Stimulated activated CD8-positive, alpha-beta memory T cell treated with anti-CD3 and anti-CD28 coated beads, Interleukin-12 subunit alpha, Interleukin-12 subunit beta, amount 100 ng/mL, for 4 hours (primary cell): ENCODE measurements at regions not wholly inside any gene's neighbourhood (a gene's known extent, or its start where the extent isn't known, plus 50 kb on each side); places are given as distances from the start of the nearest gene placed in this dataset.
"Not testable (repeated sequence)": the region's sequence is repeated elsewhere in the genome, so short reads cannot be mapped to it uniquely, and the experiment has no call there.

ENCODE experiments used
- DNase-seq: peaks from one replicate; pipeline ENCODE4 v3.0.0-alpha.2; 2020; ENCODE audit warnings: low read depth

- DNase-seq: no peak
These were observed 330.3 kb upstream of the THBS1 start for GRCh38 chr15:39250460-39251186.

GRCh38 chr15:39251413-39252133, 329.3 kb upstream of the THBS1 start:
- no peak for DNase-seq

GRCh38 chr15:39252134-39252470, 328.8 kb upstream of the THBS1 start:
- no peak for DNase-seq

GRCh38 chr15:39253552-39253951, 327.3 kb upstream of the THBS1 start:
- DNase-seq: no peak

GRCh38 chr15:39254181-39254580, 326.7 kb upstream of the THBS1 start:
- DNase-seq: no peak

- DNase-seq: no peak
These were observed 325.1 kb upstream of the THBS1 start for GRCh38 chr15:39255760-39256159.

GRCh38 chr15:39260391-39260790, 320.5 kb upstream of the THBS1 start:
- DNase-seq: no peak

GRCh38 chr15:39260791-39261190, 320.1 kb upstream of the THBS1 start:
- DNase-seq: no peak

GRCh38 chr15:39261397-39262183, 319.3 kb upstream of the THBS1 start:
- not testable (repeated sequence) for DNase-seq

GRCh38 chr15:39262995-39263772, 317.7 kb upstream of the THBS1 start:
- not testable (repeated sequence) for DNase-seq

GRCh38 chr15:39265261-39265660, 315.6 kb upstream of the THBS1 start:
- no peak for DNase-seq

GRCh38 chr15:39266890-39267289, 314.0 kb upstream of the THBS1 start:
- no peak for DNase-seq

GRCh38 chr15:39267685-39268084, 313.2 kb upstream of the THBS1 start:
- no peak for DNase-seq

- DNase-seq: no peak
These were observed 311.5 kb upstream of the THBS1 start for GRCh38 chr15:39269352-39269751.

GRCh38 chr15:39269821-39270220, 311.1 kb upstream of the THBS1 start:
- no peak for DNase-seq

- DNase-seq: no peak
These were observed 310.5 kb upstream of the THBS1 start for GRCh38 chr15:39270221-39270855.

- no peak for DNase-seq
These were observed 309.9 kb upstream of the THBS1 start for GRCh38 chr15:39270934-39271333.

GRCh38 chr15:39272901-39273300, 308.0 kb upstream of the THBS1 start:
- DNase-seq: no peak

- DNase-seq: no peak
These were observed 307.0 kb upstream of the THBS1 start for GRCh38 chr15:39273717-39274411.

GRCh38 chr15:39275066-39275465, 305.8 kb upstream of the THBS1 start:
- DNase-seq: no peak

- no peak for DNase-seq
These were observed 301.6 kb upstream of the THBS1 start for GRCh38 chr15:39279311-39279710.
